ENCODE measurements at regions not wholly inside any gene's neighbourhood (a gene's known extent, or its start where the extent isn't known, plus 50 kb on each side); places are given as distances from the start of the nearest gene placed in this dataset.
"Not testable (repeated sequence)": the region's sequence is repeated elsewhere in the genome, so short reads cannot be mapped to it uniquely, and the experiment has no call there.

GRCh38 chr6:23783901-23784300 is 342.1 kb upstream of the NRSN1 start:
- DNase-seq (ENCODE audit: low read depth), result no peak

DNA sequence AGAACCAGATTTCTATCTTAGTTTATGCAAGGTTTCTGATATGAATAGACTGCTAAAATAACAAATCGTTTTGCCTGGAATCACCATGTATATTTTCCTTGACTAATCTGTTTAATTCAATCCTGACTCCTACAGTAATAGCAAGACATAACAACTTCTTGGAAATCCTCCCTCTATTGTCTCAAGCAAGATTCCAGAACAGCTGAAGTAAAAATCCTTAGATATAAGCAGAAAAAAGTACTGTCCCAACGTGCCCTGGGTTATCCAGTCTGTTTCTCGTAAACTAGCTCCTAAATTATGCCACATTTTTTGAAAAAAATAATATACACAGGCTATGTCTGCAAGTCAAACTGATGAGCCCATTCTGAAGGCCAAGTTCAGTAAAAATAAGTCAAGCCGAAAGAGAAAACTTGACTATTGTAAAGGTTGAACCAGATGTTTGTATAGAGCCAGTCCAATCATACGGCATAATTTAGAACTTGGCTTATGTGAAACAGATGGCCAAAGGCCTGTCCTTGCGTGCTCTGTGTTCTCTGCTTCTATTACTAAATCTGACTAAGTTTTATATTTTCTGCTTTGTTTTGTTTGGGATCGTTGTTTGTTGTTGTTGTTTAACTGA is 341.6 kb upstream of the NRSN1 start:
- no peak for DNase-seq (ENCODE audit: low read depth)

- DNase-seq (ENCODE audit: low read depth), result no peak
These were observed 335.3 kb upstream of the NRSN1 start for GRCh38 chr6:23790756-23791155.

- no peak for DNase-seq (ENCODE audit: low read depth)
These were observed 329.0 kb upstream of the NRSN1 start for GRCh38 chr6:23797041-23797440.

GRCh38 chr6:23804289-23804688 is 321.7 kb upstream of the NRSN1 start:
- not testable (repeated sequence) for DNase-seq (ENCODE audit: low read depth)

DNA sequence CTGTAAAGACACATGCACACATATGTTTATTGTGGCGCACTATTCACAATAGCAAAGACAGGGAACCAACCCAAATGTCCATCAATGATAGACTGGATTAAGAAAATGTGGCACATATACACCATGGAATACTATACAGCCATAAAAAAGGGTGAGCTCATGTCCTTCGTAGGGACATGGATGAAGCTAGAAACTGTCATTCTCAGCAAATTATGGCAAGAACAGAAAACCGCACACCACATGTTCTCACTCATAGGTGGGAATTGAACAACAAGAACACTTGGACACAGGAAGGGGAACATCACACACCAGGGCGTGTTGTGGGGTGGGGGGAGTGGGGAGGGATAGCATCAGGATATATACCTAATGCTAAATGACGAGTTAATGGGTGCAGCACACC is 304.9 kb upstream of the NRSN1 start:
- DNase-seq (ENCODE audit: low read depth), result not testable (repeated sequence)

DNA sequence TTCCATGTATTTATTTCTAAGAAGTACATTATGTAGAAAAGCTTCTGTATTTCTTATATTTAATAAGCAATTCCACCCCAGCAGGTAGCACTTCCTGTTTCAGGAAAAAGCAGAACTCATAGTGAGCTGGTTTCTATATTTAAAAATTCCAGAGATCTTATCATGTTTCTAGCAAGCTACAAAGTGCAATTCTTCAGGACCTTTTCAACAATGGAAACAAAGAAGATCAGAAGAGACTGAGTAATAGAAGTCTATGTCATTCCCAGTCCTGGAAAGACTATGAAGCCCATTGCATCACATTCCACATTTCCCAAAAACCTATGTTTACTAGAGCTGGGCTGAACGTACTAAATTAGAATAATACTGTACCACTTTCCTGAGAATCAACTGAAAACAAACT is 302.6 kb upstream of the NRSN1 start:
- DNase-seq (ENCODE audit: low read depth), result no peak

DNA sequence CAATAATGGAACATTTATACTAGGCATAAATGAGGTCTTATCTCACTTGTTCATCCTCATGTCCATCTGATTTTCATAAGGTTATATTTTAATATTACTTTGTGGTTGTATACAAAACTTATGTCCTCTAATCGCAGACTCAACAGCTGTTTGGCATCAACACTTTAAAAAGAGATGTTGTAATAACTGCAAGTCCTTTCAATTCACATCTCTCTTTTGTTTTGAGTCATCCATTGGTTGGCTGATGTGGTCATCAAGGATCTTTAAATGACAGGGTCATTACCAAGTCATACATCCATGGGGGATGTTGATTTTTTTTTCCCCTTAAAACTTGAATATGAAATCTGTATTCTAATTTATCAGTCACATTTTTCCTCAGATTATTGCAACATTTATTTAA is 299.4 kb upstream of the NRSN1 start:
- DNase-seq (ENCODE audit: low read depth), result no peak

DNA sequence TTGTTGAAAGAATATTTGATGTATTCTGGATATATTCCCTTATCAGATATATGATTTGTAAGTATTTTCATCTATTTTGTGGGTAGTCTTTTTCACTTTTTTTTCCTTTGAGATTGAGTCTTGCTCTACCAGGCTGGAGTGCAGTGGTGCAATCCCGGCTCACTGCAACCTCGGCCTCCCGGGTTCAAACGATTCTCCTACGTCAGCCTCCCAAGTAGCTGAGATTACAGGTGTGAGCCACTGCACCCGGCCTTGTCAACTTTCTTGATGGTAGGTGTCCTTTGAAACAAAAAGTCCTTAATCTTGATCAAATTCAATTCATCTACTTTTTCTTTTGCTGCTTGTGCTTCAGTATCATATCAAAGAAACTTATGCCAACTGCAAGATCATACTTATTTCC is 297.2 kb upstream of the NRSN1 start:
- DNase-seq (ENCODE audit: low read depth), result no peak

DNA sequence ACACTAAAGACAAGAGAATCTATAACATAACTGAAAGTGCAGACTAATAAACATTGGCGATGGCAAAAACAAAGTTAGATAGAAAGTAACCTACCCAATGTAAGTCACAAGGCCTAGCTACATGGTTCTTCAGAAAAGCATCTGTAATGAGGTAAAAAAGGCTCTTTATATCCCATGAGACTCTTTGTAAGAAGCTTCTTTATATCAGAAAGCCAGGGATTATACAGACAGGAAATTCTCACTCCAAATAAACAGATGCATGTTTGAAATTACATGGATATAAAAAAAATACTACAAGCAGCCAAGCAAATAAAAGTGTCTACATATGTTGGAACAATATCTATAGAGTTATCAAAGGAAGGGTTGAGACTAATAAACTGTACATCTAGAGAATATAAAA is 284.9 kb upstream of the NRSN1 start:
- no peak for DNase-seq (ENCODE audit: low read depth)

DNA sequence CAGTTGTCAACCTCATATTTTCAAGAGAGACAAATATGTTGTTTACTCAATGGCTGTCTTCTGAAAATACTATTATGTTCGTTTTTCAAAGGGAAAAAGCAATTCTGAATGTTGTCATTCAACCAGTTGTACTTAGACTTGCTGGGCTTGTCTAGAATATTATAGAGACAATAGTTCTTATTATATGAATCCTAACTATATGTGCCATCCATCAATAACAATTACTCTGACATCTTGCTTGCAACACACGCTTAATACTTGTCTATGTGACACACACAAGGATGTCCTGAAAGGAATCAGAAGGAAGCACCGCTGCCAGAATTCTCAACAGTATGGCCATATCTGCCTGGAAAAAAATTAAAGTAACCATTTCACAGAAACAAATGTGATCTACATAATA is 283.3 kb upstream of the NRSN1 start:
- DNase-seq (ENCODE audit: low read depth), result no peak

DNA sequence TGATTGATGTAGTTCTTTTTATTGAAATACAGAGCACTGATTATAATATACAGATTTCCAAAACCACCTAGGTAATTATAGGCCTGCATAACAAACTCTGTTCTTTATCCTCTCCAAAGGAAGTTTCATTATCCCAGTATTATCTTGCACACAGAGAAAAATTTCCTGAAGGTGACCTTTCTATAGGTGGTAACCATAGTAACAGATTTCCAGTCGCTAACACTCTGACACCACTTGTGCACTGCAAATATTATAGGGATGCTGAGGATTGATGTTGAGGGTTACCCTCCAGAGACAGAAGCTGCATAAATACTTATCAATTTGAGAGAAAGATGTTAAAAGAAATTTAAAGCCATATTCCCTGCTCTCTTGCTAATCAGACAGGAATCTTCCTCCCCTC is 274.5 kb upstream of the NRSN1 start:
- no peak for DNase-seq (ENCODE audit: low read depth)

GRCh38 chr6:23853566-23854133 is 272.4 kb upstream of the NRSN1 start:
- not testable (repeated sequence) for DNase-seq (ENCODE audit: low read depth)

DNA sequence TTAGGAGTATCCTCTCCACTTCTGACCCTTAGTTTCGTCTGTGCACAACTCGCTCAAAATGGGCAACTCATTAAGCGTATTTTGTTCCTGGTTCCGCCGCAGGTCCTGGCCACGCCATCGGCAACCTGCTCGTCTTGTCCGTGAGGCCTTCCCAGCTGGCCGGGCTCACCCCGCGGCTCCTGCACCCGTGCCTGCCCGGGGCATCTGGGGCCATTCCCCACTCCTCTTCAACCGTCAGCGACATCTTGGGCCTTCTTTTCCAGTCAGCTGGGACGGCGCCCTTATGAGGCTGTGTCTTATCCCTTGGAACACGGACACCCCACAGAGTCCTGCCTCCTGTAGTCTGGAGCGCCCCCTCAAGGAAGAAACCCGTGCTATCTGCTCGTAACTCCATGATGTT is 271.9 kb upstream of the NRSN1 start:
- DNase-seq (ENCODE audit: low read depth), result not testable (repeated sequence)

DNA sequence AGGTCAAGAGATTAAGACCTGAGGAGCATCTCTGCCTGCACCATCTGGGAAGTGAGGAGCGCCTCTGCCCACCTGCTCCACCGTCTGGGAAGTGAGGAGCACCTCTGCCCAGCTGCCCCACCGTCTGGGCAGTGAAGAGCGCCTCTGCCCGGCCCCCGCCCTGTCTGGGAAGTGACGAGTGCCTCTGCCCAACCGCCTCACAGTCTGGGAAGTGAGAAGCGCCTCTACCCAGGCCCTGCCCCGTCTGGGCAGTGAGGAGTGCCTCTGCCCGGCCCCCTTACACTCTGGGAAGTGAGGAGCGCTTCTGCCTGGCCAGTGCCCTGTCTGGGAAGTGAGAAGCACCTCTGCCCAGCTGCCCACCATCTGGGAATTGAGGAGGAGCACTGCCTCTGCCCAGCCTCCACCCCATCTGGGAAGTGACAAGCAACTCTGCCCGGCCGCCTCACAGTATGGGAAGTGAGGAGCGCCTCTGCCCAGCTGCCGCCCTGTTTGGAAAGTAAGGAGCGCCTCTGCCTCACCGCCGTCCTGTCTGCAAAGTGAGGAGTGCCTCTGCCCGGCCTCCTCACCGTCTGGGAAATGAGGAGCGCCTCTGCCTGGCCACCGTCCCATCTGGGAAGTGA is 270.4 kb upstream of the NRSN1 start:
- DNase-seq (ENCODE audit: low read depth), result no peak

GRCh38 chr6:23870496-23870895 is 255.5 kb upstream of the NRSN1 start:
- DNase-seq (ENCODE audit: low read depth), result no peak

- DNase-seq (ENCODE audit: low read depth), result no peak
These were observed 252.9 kb upstream of the NRSN1 start for GRCh38 chr6:23873161-23873560.

GRCh38 chr6:23875006-23875405 is 251.0 kb upstream of the NRSN1 start:
- no peak for DNase-seq (ENCODE audit: low read depth)

- no peak for DNase-seq (ENCODE audit: low read depth)
These were observed 246.2 kb upstream of the NRSN1 start for GRCh38 chr6:23879816-23880215.

- DNase-seq (ENCODE audit: low read depth), result no peak
These were observed 235.3 kb upstream of the NRSN1 start for GRCh38 chr6:23890543-23891227.

DNA sequence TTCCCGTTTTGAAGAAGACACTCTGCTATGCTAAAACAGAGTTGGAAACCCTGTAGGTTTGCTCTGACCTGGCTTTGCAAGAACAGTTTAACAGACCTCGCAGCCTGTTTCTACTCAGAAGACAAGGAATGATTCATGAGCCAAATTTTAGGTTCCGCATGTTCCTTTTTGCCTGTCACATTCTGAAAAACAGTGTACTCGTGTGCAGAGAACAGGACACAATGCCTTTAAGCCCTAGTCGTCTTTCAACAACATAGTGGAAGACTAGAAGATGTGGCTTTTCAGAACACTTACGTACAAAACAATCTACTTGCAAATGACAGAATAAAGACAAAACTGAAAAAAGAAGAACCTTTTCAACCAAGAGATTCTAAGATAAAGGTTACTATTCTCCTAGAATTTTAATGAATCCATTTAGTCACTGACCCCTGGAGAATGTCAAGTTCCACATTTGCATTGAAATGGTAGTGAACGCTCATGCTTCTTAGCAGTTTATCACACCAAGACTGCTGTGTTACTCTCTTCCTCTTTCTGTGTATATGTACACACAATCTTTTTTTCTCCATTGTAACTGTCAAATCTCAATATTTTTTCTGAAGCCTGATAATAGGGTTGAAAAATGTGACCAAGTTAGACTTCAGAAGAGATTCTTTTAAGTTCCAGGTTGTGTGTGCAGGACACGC is 220.7 kb upstream of the NRSN1 start:
- DNase-seq (ENCODE audit: low read depth), result no peak

DNA sequence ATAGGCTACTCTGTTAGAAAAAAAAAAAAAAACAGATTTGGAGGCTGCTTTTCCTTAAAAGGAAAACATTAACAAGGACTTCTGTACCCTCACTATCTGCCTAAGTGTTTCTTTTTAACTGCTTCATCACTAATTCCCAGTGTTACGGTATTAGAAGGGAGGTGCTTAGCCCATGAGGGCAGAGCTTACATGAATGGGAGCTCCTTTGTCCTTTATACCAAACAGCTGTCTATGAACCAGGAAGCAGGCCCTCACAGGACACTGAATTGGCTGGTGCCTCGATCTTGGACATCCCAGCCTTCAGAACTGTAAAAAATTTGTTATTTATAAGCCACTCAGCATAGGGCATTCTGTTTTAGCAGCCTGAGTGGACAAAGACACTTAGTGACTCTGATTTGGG is 215.6 kb upstream of the NRSN1 start:
- no peak for DNase-seq (ENCODE audit: low read depth)

DNA sequence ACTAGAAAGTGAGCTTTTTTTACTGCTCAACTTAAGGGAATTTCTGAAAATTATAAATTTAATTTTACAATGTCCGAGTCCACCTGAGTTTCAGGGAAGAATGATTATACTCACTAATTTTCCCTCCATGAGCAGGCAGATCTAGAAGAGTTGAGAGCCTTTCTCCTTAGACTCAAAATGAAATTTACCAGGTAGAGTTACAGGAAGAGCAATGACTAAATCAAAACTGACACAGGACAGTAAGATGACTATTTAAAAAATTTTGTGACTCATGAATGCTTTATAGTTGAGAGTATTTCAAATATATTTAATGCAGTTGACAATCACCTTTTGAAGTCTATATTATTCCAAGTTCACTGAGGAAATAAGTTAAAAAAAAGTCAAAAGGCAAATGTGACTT is 198.1 kb upstream of the NRSN1 start:
- DNase-seq (ENCODE audit: low read depth), result no peak
